ENCODE measurements at regions not wholly inside any gene's neighbourhood (a gene's known extent, or its start where the extent isn't known, plus 50 kb on each side); places are given as distances from the start of the nearest gene placed in this dataset.
"Not testable (repeated sequence)": the region's sequence is repeated elsewhere in the genome, so short reads cannot be mapped to it uniquely, and the experiment has no call there.

DNA sequence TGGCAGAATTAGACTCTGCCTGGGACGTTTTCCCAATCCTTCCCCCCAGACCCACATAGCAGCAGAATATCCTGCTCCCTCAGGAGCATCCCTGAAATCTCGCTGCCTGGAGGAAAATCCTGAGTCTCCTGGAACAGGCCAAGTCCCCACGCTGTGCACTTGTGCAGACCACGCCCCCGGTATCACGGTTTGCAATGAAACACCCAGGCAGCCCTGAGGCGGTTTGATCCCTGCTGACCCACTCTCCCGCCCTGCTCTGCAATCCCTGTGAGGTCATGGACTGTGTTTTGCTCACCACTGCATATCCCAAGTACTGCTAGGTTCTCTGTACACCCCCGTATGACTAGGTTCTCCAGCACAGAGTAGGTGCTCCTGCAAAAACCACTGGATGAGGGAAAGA is 411.8 kb upstream of the MGMT start:
- intact Hi-C loops (cut with micrococcal nuclease) = loop anchor here (5.0 kb wide), 1 partner anchor 47 kb away; no protein-coding TSS in a partner anchor

DNA sequence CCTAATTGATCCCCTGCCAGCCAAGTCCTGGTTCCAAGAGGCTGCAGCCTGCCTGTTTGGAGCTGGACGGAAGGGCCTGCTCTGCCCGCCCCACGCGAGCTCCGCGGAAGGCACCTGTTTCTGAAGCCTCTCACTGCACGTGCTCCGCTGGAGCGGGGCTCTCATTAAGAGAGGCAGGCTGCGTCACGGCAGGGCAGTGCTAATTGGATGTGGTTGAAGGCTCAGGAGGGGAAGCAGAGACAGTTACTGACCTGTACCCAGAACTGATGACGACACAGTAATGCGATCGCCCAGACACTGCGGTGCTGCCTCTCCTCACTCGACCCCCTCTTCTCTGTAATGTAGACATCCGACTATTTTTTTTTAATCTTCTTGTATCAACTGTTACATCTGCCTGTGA is 411.1 kb upstream of the MGMT start:
- intact Hi-C loops (cut with micrococcal nuclease) = loop anchor here (5.0 kb wide), 1 partner anchor 46 kb away; no protein-coding TSS in a partner anchor

DNA sequence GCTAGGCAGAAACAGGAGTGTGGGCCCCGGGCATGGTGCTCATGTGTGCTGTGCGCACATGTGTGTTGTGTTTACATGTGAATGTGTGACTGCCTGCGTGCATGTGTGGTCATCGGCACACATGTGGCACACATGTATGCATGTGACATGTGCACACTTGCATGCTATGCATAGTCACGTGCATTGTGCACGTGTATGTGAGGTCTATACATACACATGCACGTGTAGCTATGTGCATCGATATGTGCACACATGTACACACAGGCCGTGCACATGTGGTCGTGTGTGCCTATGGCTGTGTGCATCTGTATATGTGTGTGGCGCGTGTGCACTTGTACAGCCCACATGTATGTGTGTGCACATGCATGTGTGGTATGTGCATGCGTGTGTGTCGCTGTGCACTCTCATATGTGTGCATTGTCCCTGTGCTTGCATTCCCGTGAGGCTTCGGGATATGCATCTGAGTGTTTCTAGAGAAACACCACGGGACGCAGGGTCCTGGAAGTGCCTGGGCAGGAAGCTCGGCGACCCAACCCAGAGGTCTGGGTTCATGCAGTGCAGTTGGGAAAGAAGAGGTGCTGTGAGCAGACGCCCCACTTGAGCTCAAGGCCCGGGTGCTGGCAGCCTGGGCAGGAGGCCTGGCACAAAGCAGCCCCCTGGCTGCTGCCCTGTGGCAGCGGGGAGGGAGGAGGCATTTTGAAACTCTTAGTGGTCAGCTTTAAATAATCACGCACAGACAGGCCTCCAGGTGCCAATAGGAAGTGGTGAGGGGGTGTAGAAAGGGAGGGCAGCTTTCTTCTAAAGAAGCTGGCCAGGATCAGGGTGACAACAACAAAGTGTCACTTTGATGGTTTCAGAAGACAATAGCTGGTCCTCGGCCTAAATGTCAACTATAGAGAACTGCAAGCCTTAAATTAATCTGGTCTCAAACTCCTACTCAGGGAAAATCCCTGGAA is 410.0 kb upstream of the MGMT start:
- intact Hi-C loops (cut with micrococcal nuclease) = loop anchor here (5.0 kb wide), 1 partner anchor 45 kb away; no protein-coding TSS in a partner anchor

- intact Hi-C loops (cut with micrococcal nuclease) = loop anchor here (1.0 to 5.0 kb wide), 2 partner anchors 22 to 44 kb away; no protein-coding TSS in a partner anchor
These were observed 409.0 kb upstream of the MGMT start for GRCh38 chr10:129057856-129058663.

- intact Hi-C loops (cut with micrococcal nuclease) = loop anchor here (1.0 to 5.0 kb wide), 2 partner anchors 22 to 44 kb away; no protein-coding TSS in a partner anchor
These were observed 408.3 kb upstream of the MGMT start for GRCh38 chr10:129058664-129059155.

DNA sequence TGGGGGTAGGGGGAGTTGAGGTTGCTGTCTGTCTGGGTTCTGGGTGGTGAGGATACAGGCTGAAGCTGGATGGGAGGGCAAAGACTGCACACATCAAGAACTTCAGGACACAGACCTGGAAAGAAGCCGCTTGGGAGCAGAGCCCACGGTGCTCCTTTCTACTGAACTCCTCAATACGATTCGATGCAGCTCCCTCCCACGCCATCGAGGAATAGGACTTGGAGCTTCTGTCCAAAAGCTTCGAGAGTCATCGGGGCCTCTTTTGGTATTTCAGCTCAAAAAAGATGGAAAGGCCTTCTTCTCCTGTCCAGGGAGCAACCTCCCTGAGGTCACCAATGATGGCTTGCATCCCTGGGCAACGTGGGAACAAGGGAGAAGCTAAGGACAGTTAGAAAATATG is 407.1 kb upstream of the MGMT start:
- intact Hi-C loops (cut with micrococcal nuclease) = loop anchor here (5.0 kb wide), 1 partner anchor 42 kb away; no protein-coding TSS in a partner anchor

- intact Hi-C loops (cut with micrococcal nuclease) = no loop called here
These were observed 403.8 kb upstream of the MGMT start for GRCh38 chr10:129063212-129063611.

GRCh38 chr10:129063877-129064276 is 403.2 kb upstream of the MGMT start:
- intact Hi-C loops (cut with micrococcal nuclease) = no loop called here

DNA sequence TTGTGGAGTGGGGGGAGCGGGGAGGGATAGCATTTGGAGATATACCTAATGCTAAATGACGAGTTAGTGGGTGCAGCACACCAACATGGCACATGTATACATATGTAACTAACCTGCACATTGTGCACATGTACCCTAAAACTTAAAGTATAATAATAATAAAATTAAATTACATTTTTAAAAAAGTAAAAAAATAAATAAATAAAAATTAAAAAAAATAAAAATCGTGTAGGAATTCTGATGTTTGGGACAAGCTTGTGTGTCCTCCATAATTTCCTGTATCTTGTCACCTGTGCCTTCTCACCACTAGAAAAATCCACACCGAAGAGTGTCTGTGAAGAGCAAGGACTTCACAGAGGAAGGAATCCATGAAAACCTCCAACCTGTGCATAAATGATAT is 400.5 kb upstream of the MGMT start:
- intact Hi-C loops (cut with micrococcal nuclease) = not testable (repeated sequence)

GRCh38 chr10:129071411-129071810 is 395.6 kb upstream of the MGMT start:
- intact Hi-C loops (cut with micrococcal nuclease) = not testable (repeated sequence)

GRCh38 chr10:129074939-129075338 is 392.1 kb upstream of the MGMT start:
- intact Hi-C loops (cut with micrococcal nuclease) = no loop called here

GRCh38 chr10:129075508-129075907 is 391.5 kb upstream of the MGMT start:
- intact Hi-C loops (cut with micrococcal nuclease) = no loop called here

- intact Hi-C loops (cut with micrococcal nuclease) = no loop called here
These were observed 391.1 kb upstream of the MGMT start for GRCh38 chr10:129075927-129076326.

DNA sequence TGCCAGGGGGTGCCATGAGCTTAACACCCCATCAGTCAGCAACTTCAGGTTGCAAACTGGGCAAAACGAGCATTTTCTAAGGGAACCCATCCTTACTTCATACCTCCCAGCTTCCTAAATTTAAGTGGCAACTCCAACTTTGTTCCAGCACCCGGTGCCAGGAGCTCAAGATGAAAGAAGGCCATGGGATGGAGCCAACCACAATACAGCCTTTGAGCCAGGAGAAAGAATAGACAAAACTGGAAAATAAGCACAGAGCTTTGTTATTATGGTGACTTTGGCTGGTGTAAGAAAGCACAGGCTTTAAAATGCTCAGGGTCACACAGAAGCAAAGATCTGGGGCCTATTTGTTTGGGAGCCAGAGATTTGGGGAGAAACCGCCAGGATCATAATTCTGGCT is 388.7 kb upstream of the MGMT start:
- intact Hi-C loops (cut with micrococcal nuclease) = no loop called here

DNA sequence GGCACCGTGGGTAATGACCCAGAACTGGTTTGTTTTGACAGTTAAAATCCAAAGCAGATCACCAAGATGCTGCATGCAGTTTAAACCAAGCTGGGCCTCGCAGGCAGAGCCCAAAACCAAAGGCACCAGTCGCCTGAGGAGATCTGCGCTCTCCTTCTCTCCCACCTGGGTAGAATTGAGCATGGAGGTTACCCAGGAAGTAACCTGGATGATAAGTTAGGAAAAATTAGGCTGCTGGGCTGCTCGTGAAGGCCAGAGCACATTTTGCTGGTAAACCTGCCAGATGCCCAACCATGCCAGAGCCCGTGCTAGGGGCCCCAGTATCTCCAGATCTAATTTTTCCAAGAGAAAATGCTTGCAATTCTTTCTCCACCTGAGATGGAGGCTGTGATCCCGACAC is 388.3 kb upstream of the MGMT start:
- intact Hi-C loops (cut with micrococcal nuclease) = no loop called here

DNA sequence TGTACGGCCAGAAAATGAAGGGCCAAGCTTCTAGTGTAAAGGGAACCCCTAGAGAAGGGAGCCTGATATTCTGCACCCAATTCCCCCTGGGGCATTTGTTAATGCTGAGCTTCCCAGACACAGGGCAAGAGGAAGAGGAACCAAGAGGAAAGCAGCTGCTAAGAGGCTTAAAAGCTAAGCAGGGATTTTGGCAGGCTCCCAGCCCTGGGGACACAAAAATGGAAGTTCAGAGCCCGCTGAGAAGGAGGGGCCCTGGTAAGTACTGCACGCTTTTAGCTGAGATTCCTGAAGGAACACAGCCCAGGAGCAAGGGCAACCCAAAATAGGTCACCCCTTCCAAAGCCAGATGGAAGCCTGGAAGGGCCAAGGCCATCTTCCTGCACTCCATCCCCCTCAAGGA is 387.3 kb upstream of the MGMT start:
- intact Hi-C loops (cut with micrococcal nuclease) = no loop called here

- intact Hi-C loops (cut with micrococcal nuclease) = no loop called here
These were observed 381.2 kb upstream of the MGMT start for GRCh38 chr10:129085811-129086210.

- intact Hi-C loops (cut with micrococcal nuclease) = no loop called here
These were observed 377.7 kb upstream of the MGMT start for GRCh38 chr10:129089341-129089740.

- intact Hi-C loops (cut with micrococcal nuclease) = no loop called here
These were observed 376.9 kb upstream of the MGMT start for GRCh38 chr10:129090165-129090564.

DNA sequence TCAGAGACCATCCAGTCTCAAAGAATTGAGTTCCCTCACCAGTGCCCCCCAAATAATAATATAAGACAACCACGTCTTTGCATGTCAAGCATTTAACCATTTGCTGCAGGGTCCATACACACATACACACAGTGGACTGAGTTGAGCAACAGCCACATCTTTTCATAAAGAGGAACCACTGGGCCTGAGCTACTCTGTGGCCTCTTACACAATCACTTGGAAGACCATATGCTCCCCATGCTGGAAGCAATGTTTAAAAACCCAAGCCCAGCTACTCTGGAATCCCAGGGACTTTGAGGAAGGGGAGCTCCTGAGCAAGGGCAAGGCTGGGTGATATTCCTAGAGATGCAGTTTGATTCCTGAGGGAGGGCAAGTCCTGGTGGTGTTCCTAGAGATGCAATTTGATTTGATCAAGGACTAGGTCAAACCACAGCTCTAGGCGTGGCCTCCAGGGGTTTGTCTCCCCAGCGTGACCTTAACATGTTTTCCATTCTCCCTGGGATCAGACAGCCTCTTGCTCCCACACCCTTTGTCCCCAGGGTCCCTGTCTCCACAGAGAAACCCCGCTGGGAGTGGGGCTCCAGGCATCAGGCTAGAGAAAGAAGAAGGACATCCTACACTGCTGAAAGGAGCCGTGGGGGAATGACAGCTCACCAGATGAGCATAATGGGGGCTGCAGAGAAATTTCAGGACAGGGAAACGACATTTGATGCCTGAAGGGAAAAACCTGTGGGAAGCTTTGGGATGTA is 376.2 kb upstream of the MGMT start:
- intact Hi-C loops (cut with micrococcal nuclease) = no loop called here

DNA sequence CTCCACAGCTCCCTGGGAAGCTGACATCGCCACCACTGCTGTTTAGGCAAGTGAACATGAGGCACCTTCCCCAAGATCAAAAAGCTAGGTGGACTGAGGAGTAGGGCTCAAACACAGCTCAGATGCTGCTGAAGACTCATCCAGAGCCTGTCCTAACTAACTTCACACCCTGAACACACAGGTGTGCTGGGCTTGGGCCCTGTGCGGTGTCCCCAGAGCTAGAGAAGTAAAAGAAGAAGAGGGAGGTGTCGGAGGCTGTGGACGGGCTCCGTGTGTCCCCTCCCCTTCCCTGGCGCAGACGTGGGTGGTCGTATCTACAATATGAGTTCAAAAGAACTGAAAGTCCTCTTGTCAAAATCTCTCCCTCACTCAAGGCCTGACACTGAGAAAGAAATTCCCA is 373.4 kb upstream of the MGMT start:
- intact Hi-C loops (cut with micrococcal nuclease) = no loop called here
